ENCODE measurements at regions not wholly inside any gene's neighbourhood (a gene's known extent, or its start where the extent isn't known, plus 50 kb on each side); places are given as distances from the start of the nearest gene placed in this dataset.

DNA sequence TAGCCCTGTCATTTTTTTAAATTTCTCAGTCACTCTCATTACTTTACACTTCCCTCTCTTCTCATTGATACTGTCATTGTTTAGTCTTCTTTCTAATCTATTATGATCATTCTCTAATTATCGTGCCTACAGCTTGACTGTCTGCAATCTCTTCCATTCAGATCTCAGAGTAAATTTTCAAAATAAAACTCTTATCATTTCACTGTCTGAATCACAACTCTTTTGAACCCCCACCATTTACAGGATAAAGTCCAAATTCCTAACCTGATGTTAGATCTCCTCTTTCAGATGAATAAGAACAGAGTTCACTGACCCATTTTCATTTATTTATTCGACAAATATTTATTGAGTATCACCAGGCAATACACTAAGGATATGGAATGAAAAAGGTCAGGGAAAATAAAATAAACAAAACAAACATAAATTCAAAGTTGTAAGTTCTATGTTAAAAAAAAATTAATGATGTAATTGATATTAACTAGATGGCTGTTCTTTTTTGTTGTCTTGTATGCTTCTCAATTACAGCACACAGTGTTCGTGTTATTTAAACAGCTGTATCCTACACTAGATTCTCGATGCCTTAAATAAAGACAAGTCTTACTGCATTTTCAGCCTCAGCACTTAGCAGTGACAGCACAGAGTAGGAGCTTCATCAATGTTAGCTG is 631.0 kb downstream of the IRS1 start:
- TF ChIP-seq, protein P1, sequence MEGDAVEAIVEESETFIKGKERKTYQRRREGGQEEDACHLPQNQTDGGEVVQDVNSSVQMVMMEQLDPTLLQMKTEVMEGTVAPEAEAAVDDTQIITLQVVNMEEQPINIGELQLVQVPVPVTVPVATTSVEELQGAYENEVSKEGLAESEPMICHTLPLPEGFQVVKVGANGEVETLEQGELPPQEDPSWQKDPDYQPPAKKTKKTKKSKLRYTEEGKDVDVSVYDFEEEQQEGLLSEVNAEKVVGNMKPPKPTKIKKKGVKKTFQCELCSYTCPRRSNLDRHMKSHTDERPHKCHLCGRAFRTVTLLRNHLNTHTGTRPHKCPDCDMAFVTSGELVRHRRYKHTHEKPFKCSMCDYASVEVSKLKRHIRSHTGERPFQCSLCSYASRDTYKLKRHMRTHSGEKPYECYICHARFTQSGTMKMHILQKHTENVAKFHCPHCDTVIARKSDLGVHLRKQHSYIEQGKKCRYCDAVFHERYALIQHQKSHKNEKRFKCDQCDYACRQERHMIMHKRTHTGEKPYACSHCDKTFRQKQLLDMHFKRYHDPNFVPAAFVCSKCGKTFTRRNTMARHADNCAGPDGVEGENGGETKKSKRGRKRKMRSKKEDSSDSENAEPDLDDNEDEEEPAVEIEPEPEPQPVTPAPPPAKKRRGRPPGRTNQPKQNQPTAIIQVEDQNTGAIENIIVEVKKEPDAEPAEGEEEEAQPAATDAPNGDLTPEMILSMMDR (IDR thresholded peaks at IDR 0.05; ENCODE audit: poor library complexity), result no peak
- TF ChIP-seq EZH2phosphoT487 (IDR thresholded peaks at IDR 0.05; ENCODE audit: low read depth, severe bottlenecking, unreplicated experiment), result no peak

Measured in hepatocyte (in vitro differentiated cells).